H1 (cell line): ENCODE measurements at regions not wholly inside any gene's neighbourhood (a gene's known extent, or its start where the extent isn't known, plus 50 kb on each side); places are given as distances from the start of the nearest gene placed in this dataset.

ENCODE experiments used
- CTCF ChIA-PET: fragments of 300-600 bp; sonication (Branson Sonifier 250); formaldehyde crosslinking; loops from one replicate; lab custom pipeline; 2021; ENCODE audit not compliant: partially characterized antibody; lab: Charles Lee
- POLR2A ChIA-PET: fragments of 300-600 bp; sonication (Branson Sonifier 250); formaldehyde crosslinking; loops from one replicate; lab custom pipeline; 2021; ENCODE audit warnings: inconsistent platforms; ENCODE audit not compliant: partially characterized antibody; lab: Charles Lee
- DNase-seq, 2 experiments: peaks; one replicate each; pipeline versions ENCODE4 v3.0.0 to v3.0.0-alpha.2; 2010 to 2022; ENCODE audit warnings: low spot score in 2 of 2, low read depth in 1 of 2, mixed read lengths in 1 of 2
- FAIRE-seq: peaks from 2 replicates; lab custom pipeline; 2011; peaks lifted over from hg19 to GRCh38; lab: Jason Lieb, UNC
- H2AFZ ChIP-seq: 2 replicates; pipeline ENCODE4 v1.8.1; 2012; ENCODE audit warnings: low read length, inconsistent platforms
- H2AK5ac ChIP-seq: 2 replicates; pipeline ENCODE4 v1.6.1; 2013; ENCODE audit warnings: low read depth, low read length
- H2BK120ac ChIP-seq: replicated peaks from 2 replicates; pipeline ENCODE3; 2013; ENCODE audit warnings: low read depth, low read length, inconsistent platforms
- H2BK12ac ChIP-seq: 2 replicates; pipeline ENCODE4 v1.6.1; 2013; ENCODE audit warnings: low read depth, low read length
- H2BK15ac ChIP-seq: 2 replicates; pipeline ENCODE4 v1.6.1; 2013; ENCODE audit warnings: low read length
- H2BK20ac ChIP-seq: 2 replicates; pipeline ENCODE4 v1.6.1; 2013; ENCODE audit warnings: low read length
- H2BK5ac ChIP-seq: 2 replicates; pipeline ENCODE4 v1.6.1; 2013; ENCODE audit warnings: low read depth, low read length
- H3K14ac ChIP-seq: 2 replicates; pipeline ENCODE4 v1.6.1; 2013; ENCODE audit warnings: inconsistent platforms; ENCODE audit not compliant: insufficient read length
- H3K18ac ChIP-seq: 2 replicates; pipeline ENCODE4 v1.6.1; 2013; ENCODE audit warnings: low read length; ENCODE audit errors: extremely low read depth
- H3K23ac ChIP-seq: 2 replicates; pipeline ENCODE4 v1.6.1; 2013; ENCODE audit warnings: inconsistent platforms; ENCODE audit not compliant: insufficient read length
- H3K23me2 ChIP-seq: 2 replicates; pipeline ENCODE4 v1.6.1; 2013; ENCODE audit warnings: low read depth, low read length
- H3K27ac ChIP-seq: 2 replicates; pipeline ENCODE4 v1.6.1; 2011; ENCODE audit warnings: low read depth, low read length, inconsistent platforms
- H3K27me3 ChIP-seq, 4 experiments: replicated peaks in 1 of 4; 1 replicate in 1 of 4; 2 replicates in 3 of 4; pipeline versions ENCODE4 v1.6.1 to v1.8.1; 2011 to 2013; ENCODE audit warnings: low read length in 3 of 4, mild to moderate bottlenecking in 3 of 4, inconsistent platforms in 2 of 4, mixed read lengths in 2 of 4, moderate library complexity in 1 of 4; ENCODE audit not compliant: control insufficient read depth in 3 of 4, insufficient read depth in 3 of 4; ENCODE audit errors: extremely low read depth in 1 of 4
- H3K36me3 ChIP-seq, 4 experiments: 2 replicates each; pipeline versions ENCODE4 v1.6.1 to v1.8.1; 2011 to 2013; ENCODE audit warnings: mild to moderate bottlenecking in 4 of 4, low read length in 3 of 4, moderate library complexity in 2 of 4, control low read depth in 1 of 4, inconsistent platforms in 1 of 4; ENCODE audit not compliant: insufficient read depth in 4 of 4, control insufficient read depth in 2 of 4
- H3K4ac ChIP-seq: replicated peaks from 2 replicates; pipeline ENCODE3; 2013; ENCODE audit warnings: low read length, low read depth, mixed read lengths, inconsistent platforms; ENCODE audit not compliant: insufficient read length
- H3K4me1 ChIP-seq, 4 experiments: replicated peaks in 1 of 4; 1 replicate in 1 of 4; 2 replicates in 3 of 4; pipeline versions ENCODE4 v1.6.1 to v1.8.1; 2011 to 2013; ENCODE audit warnings: low read length in 3 of 4, inconsistent platforms in 2 of 4, mixed read lengths in 1 of 4; ENCODE audit not compliant: insufficient read depth in 4 of 4, control insufficient read depth in 3 of 4
- H3K4me2 ChIP-seq, 2 experiments: 2 replicates each; pipeline versions ENCODE4 v1.6.1 to v1.8.1; 2011 to 2013; ENCODE audit warnings: low read depth in 2 of 2, low read length in 2 of 2, control low read depth in 1 of 2, inconsistent platforms in 1 of 2, mild to moderate bottlenecking in 1 of 2; ENCODE audit not compliant: insufficient read depth in 1 of 2
- H3K4me3 ChIP-seq, 4 experiments: fragments of 200-600, 300-600 bp in 1 of 4; sonication (generic), shearing (Covaris generic), sonication (Bioruptor Twin) in 1 of 4; 2 replicates each; pipeline versions ENCODE4 v1.5.1 to v1.8.1; 2011 to 2016; ENCODE audit warnings: low read length in 4 of 4, low read depth in 3 of 4, control low read depth in 2 of 4, inconsistent platforms in 2 of 4, mild to moderate bottlenecking in 2 of 4, mixed read lengths in 1 of 4, moderate library complexity in 1 of 4; ENCODE audit not compliant: insufficient read depth in 2 of 4; ENCODE audit errors: extremely low read depth in 1 of 4
- H3K56ac ChIP-seq: replicated peaks from 2 replicates; pipeline ENCODE3; 2013; ENCODE audit warnings: low read depth, mild to moderate bottlenecking, mixed read lengths, low read length, inconsistent platforms; ENCODE audit not compliant: insufficient read length
- H3K79me1 ChIP-seq: 2 replicates; pipeline ENCODE4 v1.6.1; 2013; ENCODE audit warnings: low read depth, low read length, control low read depth
- H3K79me2 ChIP-seq, 2 experiments: 2 replicates each; pipeline versions ENCODE4 v1.6.1 to v1.8.1; 2012 to 2013; ENCODE audit warnings: low read length in 2 of 2, mild to moderate bottlenecking in 2 of 2, inconsistent platforms in 1 of 2; ENCODE audit not compliant: insufficient read depth in 2 of 2, control insufficient read depth in 1 of 2
- H3K9ac ChIP-seq, 4 experiments: replicated peaks in 1 of 4; 1 replicate in 1 of 4; 2 replicates in 3 of 4; pipeline versions ENCODE4 v1.6.1 to v1.8.1; 2011 to 2013; ENCODE audit warnings: low read depth in 3 of 4, low read length in 3 of 4, control low read depth in 2 of 4, mild to moderate bottlenecking in 2 of 4, moderate library complexity in 2 of 4, inconsistent platforms in 1 of 4; ENCODE audit errors: extremely low read depth in 1 of 4
- H3K9me3 ChIP-seq, 2 experiments: 2 replicates each; pipeline versions ENCODE4 v1.6.1 to v1.8.1; 2012 to 2013; ENCODE audit warnings: mild to moderate bottlenecking in 2 of 2, moderate library complexity in 2 of 2, control low read depth in 1 of 2, inconsistent platforms in 1 of 2, low read depth in 1 of 2, low read length in 1 of 2, mixed read lengths in 1 of 2; ENCODE audit not compliant: insufficient read depth in 2 of 2
- H4K20me1 ChIP-seq, 2 experiments: replicated peaks in 1 of 2; 2 replicates each; pipeline versions ENCODE3 to v1.8.1; 2011 to 2013; ENCODE audit warnings: inconsistent platforms in 2 of 2, low read length in 2 of 2, mild to moderate bottlenecking in 1 of 2; ENCODE audit not compliant: insufficient read depth in 2 of 2, control insufficient read depth in 1 of 2
- H4K5ac ChIP-seq: 2 replicates; pipeline ENCODE4 v1.6.1; 2013; ENCODE audit warnings: low read length, low read depth, mixed read lengths, inconsistent platforms; ENCODE audit not compliant: insufficient read length
- H4K8ac ChIP-seq: 2 replicates; pipeline ENCODE4 v1.8.0; 2013; ENCODE audit warnings: mild to moderate bottlenecking, moderate library complexity, low read length, inconsistent platforms; ENCODE audit not compliant: insufficient read depth; ENCODE audit errors: extremely low read depth
- H4K91ac ChIP-seq: replicated peaks from 2 replicates; pipeline ENCODE3; 2013; ENCODE audit warnings: low read length, mixed read lengths, inconsistent platforms; ENCODE audit not compliant: insufficient read length
- E2F6 ChIP-seq: IDR thresholded peaks from 2 replicates; pipeline ENCODE4 v1.6.1; 2012; ENCODE audit warnings: inconsistent platforms
- WGBS, 2 experiments: shearing (Covaris generic) in 1 of 2; methylation state at CpG; one replicate each; pipeline versions ENCODE4 v1.1.6 to v1.1.7; 2013 to 2015; ENCODE audit warnings: low lambda C conversion rate in 2 of 2, mixed read lengths in 2 of 2, inconsistent platforms in 1 of 2, low coverage in 1 of 2, missing lambda C conversion rate in 1 of 2; ENCODE audit not compliant: insufficient replicate concordance in 2 of 2, insufficient coverage in 1 of 2, insufficient read length in 1 of 2; ENCODE audit errors: extremely low coverage in 1 of 2, missing lambda C conversion rate in 1 of 2; 5-methylcytosine and 5-hydroxymethylcytosine counted together
- TF ChIP-seq, protein P1 (sequence below): IDR thresholded peaks from 2 replicates; pipeline ENCODE4 v1.6.1; 2011; ENCODE audit warnings: low read length, improper control_type of control experiment

- Histone ChIP-seq H3K23me2 (no peaks in the 10 kb centered on the region), H2AFZ (peak overlapping the region; percentile 96), H3K14ac (no peak overlapping the region), H3K56ac (no peak overlapping the region), H4K5ac (no peak overlapping the region), H2BK15ac (no peak overlapping the region), H3K27ac (no peak overlapping the region), H2BK20ac (no peak overlapping the region), H3K23ac (no peak overlapping the region), H4K8ac (peak overlapping the region; percentile 46; the same call in 1 of the 2 replicates), H3K27me3 (peaks cover 0 to 20% (median 9%) of the 10 kb centered on the region in 4 experiments; a peak in 5 of 7 replicates), H3K36me3 (no peaks in the 10 kb centered on the region), H3K4ac (no peak overlapping the region), H3K18ac (no peak overlapping the region), H3K79me1 (no peaks in the 10 kb centered on the region), H3K79me2 (no peaks in the 10 kb centered on the region), H3K9ac (peak overlapping the region in 1 of 4 experiments; percentile 30; a peak in 1 of 7 replicates), H2BK5ac (no peak overlapping the region), H2BK120ac (no peak overlapping the region), H3K4me1 (no peaks in the 10 kb centered on the region), H2BK12ac (no peak overlapping the region), H3K4me3 (peak overlapping the region; percentile 37 to 73 (median 58); a peak in 7 of 8 replicates), H4K91ac (no peak overlapping the region), H3K9me3 (no peaks in the 10 kb centered on the region), H3K4me2 (peak overlapping the region; percentile 80 to 82), H4K20me1 (no peaks in the 10 kb centered on the region), H2AK5ac (no peak overlapping the region)
- 15% methylated on average over 20 of the region's 29 CpGs; no CpG with 5 or more reads in 1 of the 2 experiments for WGBS, 2 experiments
- TF ChIP-seq, protein P1, sequence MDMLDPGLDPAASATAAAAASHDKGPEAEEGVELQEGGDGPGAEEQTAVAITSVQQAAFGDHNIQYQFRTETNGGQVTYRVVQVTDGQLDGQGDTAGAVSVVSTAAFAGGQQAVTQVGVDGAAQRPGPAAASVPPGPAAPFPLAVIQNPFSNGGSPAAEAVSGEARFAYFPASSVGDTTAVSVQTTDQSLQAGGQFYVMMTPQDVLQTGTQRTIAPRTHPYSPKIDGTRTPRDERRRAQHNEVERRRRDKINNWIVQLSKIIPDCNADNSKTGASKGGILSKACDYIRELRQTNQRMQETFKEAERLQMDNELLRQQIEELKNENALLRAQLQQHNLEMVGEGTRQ = no peak
- peak; percentile 57; the same call in 1 of the 2 replicates for TF ChIP-seq E2F6
- DNase-seq = peak in 1 of 2 experiments; percentile 50
- ChIA-PET CTCF (interaction anchor here (0.7 to 1.2 kb wide), 4 partner anchors 13 to 1126 kb away, joined by 3 read pairs; no protein-coding TSS in a partner anchor), POLR2A (no interaction called here)
- no peak for FAIRE-seq
These were observed 121.5 kb downstream of the RMI1 start for GRCh38 chr9:84101964-84102632.
